ENCODE measurements at regions not wholly inside any gene's neighbourhood (a gene's known extent, or its start where the extent isn't known, plus 50 kb on each side); places are given as distances from the start of the nearest gene placed in this dataset.
A peak's percentile ranks its signal among the peaks of the same experiment; 100 is the strongest.
"Not testable (repeated sequence)": the region's sequence is repeated elsewhere in the genome, so short reads cannot be mapped to it uniquely, and the experiment has no call there.

GRCh38 chr3:59171491-59171890 lies 121.7 kb upstream of the CFAP20DC start:
- DNase-seq, result no peak

GRCh38 chr3:59170166-59170565 lies 120.3 kb upstream of the CFAP20DC start:
- DNase-seq, result not testable (repeated sequence)

DNA sequence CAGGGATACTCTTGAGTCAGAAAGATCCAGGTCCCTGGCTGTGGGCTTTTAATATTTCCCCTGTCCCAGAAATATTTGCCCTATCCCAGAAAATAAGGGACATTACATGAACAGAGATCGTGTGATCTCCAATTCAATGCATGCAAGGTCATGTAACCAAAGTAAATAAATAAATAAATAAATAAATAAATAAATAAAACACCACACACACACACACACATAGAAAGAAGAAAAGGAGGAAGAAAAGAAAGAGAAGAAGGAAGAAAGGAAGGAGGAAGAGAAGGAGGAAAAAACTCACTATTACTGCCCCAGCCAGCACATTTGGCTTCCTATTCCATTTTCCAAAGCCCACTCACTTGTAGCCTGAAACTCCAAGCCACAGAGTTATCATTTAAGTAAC lies 117.9 kb upstream of the CFAP20DC start:
- no peak for DNase-seq

DNA sequence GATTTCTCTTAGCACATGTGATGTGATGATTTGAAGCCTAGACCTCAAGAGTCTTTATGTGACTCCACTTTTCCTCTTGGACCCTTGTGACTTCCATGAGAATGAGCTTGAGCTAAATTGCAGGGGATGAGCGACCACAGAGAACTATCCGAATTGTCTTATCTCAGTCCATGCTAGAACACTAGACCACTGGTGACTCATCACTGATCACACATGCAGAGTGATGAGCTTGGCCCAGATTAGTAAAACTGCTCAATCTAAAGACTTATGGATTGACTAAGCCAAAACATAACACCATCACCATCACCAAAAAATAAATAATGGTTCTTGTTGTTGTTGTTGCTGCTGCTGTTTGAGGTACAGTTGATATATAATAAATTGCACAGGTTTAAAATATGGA lies 114.1 kb upstream of the CFAP20DC start:
- peak; percentile 21 for DNase-seq

GRCh38 chr3:59161048-59161447 lies 111.2 kb upstream of the CFAP20DC start:
- no peak for DNase-seq

- no peak for DNase-seq
Measured at GRCh38 chr3:59160133-59160746, 110.4 kb upstream of the CFAP20DC start.

DNA sequence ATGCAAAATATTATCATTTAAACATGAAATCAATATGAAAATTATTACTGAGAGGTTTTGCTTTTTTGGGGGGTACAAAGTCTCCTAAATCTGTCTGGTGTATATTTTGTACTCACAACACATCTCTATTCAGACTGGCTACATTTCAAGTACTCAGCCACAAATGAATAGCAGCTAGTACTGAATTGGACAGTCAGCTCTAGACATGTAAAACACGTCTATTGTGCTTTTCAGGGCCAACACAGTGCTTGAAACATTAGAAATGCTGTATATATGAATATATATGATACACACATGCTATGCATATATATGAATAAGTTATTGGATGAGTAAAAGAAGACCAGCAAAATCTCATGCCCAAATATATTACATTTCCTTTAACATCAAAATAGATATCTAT lies 103.8 kb upstream of the CFAP20DC start:
- DNase-seq, result no peak

DNA sequence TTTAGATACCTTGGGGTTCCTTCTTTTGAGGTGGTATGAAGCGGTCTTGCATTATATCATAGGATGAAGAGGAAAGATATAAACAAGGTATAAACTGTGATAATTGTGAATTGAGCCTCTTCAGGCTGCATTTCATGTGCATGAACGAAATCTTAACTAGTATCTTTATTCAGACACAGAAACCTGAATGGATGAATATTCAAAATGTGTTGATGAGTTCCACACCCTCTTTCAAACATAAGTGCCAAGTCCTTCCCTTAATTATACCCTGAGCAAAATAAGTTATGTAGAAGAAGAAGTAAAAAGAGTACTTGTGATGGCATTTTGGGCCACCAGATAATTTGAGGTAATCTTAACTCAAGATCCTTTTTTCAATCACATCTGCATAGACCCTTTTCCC lies 103.1 kb upstream of the CFAP20DC start:
- DNase-seq, result no peak

DNA sequence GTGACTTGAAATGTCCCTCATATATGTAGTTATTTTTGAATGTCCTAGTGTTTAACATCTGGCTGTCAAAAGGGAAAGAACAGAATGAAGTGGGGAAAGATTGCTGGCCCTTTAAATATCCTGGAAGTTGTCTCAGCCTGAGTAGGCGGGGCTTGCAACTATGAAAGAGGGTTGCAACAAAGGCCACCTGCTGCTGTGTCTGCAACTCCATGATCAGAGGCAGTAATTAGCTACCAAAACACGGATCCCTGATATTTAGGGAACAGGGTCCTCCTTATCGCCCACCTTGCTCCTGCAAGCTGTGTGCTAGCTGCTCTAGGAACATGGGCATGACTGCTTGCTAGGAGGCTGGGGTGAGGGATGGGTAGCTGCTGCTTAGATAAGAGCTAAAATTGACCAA lies 100.2 kb upstream of the CFAP20DC start:
- no peak for DNase-seq

GRCh38 chr3:59149166-59149565 lies 99.3 kb upstream of the CFAP20DC start:
- DNase-seq, result no peak

DNA sequence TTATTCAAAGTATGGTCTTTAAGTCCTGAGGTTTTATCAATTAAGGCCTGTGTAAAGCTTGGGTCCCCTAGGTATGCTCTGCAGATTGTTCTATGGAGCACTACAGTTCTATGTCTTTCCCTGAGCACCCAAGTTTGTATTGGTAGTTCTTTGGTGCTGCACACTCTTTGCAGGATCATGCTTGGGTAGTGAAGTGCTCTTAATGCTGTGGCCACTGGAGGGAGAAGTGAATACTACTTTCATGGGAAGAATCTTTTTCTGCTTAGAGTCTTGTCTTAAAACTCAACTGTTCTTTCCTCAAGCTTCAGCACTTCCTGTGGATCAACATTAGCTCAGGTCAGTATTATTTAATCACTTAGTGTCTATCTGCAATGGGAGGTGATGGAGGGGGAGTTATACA lies 93.6 kb upstream of the CFAP20DC start:
- no peak for DNase-seq

GRCh38 chr3:59142556-59142955 lies 92.7 kb upstream of the CFAP20DC start:
- no peak for DNase-seq

GRCh38 chr3:59138966-59139365 lies 89.1 kb upstream of the CFAP20DC start:
- DNase-seq, result no peak

DNA sequence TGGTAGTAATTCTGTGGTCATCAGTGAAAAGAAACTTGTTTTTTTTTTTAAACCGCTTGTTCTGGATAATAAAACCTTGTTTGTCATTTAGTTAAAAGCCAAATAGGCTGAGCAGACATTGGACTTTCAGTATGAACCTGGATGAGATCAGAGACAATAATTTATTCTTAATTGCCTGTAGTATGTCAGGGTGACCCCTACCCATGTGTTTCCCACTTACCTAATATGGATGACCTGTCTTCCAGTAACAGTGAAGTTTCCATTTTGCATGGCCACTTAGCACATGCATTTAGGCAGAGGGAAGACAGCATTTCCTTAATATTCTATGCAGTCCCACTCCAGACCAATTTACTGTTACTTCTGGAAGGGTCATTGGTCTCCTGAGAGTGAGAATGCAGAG lies 87.6 kb upstream of the CFAP20DC start:
- no peak for DNase-seq

DNA sequence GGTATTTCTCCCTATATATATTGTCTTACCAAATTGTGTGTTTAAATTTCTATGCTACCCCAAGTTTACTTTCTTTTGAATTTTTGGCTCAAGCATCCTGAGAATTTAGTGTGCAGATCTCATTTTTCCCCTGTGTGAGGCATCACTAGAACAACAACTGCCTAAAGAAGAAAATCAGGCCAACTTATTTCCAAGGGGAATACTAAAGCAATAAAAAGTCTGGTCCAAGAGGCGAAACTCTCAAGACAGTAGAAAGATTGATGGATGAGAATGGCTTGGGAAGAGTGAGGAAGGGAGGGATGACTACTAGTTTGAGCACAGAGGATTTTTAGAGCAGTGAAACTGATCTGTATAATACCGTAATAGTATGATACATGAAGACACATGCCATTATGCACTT lies 86.3 kb upstream of the CFAP20DC start:
- no peak for DNase-seq

DNA sequence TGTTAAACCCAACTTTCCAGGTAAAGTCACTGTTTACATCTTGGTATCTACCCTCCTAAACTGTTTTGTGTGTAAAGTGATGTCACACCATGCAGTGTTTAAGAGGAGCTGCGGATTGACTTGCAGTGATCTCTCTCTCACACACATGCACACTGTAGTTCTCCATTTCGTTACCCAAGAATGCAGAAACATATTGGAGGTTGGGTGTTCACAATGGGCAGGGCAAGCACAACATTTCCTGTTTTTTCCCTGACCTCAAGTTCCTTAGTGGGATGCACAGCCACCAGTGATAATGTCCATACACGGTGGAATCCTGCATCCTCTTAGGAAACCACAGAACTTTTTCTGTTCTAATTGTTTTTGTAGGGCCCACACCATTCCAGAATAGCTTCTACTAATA lies 85.3 kb upstream of the CFAP20DC start:
- DNase-seq, result no peak

GRCh38 chr3:59133311-59133710 lies 83.5 kb upstream of the CFAP20DC start:
- DNase-seq, result no peak

GRCh38 chr3:59131016-59131766 lies 81.4 kb upstream of the CFAP20DC start:
- DNase-seq, result no peak

- no peak for DNase-seq
Measured at GRCh38 chr3:59128685-59129084, 78.9 kb upstream of the CFAP20DC start.

- no peak for DNase-seq
Measured at GRCh38 chr3:59127071-59127470, 77.2 kb upstream of the CFAP20DC start.

DNA sequence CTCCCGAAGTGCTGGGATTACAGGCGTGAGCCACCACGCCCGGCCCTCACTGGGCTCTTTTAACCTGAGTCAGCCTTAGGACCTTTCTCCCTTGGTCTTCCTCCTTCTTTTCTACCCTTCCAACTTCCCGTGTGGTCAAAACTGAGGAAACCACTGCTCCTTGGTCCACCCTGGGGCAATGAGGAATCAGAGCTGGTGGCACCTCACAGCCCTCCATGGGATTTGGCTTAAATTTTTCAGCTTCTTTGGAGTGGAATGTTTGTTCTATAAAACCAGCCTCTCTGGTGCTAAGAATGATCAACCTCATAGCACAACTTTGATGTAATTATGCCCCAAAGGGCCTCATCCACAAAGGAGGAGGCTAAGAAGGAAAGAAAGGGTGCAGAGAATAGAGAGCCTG lies 76.6 kb upstream of the CFAP20DC start:
- DNase-seq, result no peak

DNA sequence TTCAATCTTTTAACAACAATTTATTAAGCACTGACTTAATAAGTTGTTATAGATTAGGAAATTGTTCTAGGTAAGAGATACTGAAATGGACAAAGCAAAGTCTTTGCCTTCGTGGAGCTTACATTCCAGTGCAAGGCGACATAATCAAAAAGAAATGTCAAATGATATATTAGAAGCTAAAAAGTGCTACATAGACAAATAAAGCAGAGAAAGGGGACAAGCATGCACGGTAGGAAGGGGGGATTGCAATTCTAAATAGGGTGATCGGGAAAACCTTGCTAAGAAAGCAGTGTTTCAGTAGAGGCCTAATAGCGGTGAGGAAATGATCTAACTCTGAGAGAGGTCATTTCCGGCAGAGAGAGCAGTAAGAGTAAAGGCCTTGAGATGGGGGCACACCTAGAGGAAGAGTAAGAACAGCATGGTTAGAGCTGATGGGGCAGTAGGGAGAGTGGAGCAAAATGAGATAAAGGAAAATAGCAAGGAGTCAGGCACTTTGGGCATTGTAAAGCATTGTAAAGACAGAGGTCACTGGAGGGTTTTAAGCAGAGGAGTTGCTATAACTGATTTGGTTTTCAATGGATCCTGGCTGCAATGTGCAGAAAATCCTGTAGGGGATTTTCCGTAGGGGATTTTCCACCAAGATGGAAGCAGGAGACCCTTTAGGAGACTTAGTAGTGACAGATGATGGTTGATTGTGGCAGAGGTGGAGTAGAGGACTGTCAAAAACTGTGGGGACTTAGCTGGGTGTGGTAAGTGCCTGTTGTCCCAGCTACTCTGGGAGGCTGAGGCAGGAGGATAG lies 71.7 kb upstream of the CFAP20DC start:
- no peak for DNase-seq

DNA sequence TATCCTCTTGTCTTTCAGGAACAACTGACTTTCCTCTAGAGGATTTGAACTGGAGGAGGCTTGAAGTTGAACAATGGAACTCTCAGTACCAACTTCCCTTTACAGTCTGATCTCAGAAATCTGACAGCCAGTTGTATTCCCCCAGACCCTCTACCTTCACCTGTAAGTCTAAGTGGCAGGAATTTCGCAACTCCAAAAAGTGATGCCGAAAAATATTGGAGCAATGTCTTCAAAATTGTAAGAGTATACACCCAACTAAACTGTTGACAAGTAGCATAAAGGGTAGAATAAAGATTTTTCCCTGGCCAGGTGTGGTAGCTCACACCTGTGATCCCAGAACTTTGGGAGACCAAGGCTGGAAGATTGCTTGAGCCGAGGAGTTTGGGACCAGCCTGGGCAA lies 69.1 kb upstream of the CFAP20DC start:
- DNase-seq, result no peak

GRCh38 chr3:59117396-59117795 lies 67.6 kb upstream of the CFAP20DC start:
- no peak for DNase-seq

All from activated CD4-positive, alpha-beta T cell treated with anti-CD3 and anti-CD28 coated beads, Interleukin-2, amount 50 U/mL, for 16 hours (primary cell).